PC-9 (cell line): ENCODE measurements at regions not wholly inside any gene's neighbourhood (a gene's known extent, or its start where the extent isn't known, plus 50 kb on each side); places are given as distances from the start of the nearest gene placed in this dataset.

Experiments
- CTCF ChIP-seq: fragments of 200-600 bp; sonication (generic); conservative IDR thresholded peaks from 2 replicates; pipeline ENCODE4 v1.6.1; 2017; ENCODE audit warnings: mixed run types, antibody characterized with exemption, mild to moderate bottlenecking, moderate library complexity
- EZH2 ChIP-seq: fragments of 200-600 bp; sonication (generic); IDR thresholded peaks from 2 replicates; pipeline ENCODE4 v1.8.0; 2017; ENCODE audit warnings: antibody characterized with exemption, low read depth

- TF ChIP-seq CTCF, result no peak
- TF ChIP-seq EZH2, result no peak
Observed at GRCh38 chr12:131264635-131265034, 310.9 kb downstream of the ADGRD1 start.
